CD4-positive, alpha-beta T cell treated with Interleukin-6 for 4 hours (primary cell): ENCODE measurements at regions not wholly inside any gene's neighbourhood (a gene's known extent, or its start where the extent isn't known, plus 50 kb on each side); places are given as distances from the start of the nearest gene placed in this dataset.
"Not testable (repeated sequence)": the region's sequence is repeated elsewhere in the genome, so short reads cannot be mapped to it uniquely, and the experiment has no call there.

Experiments used
- DNase-seq: peaks from one replicate; pipeline ENCODE4 v3.0.0-alpha.2; 2020; ENCODE audit warnings: mixed read lengths

DNA sequence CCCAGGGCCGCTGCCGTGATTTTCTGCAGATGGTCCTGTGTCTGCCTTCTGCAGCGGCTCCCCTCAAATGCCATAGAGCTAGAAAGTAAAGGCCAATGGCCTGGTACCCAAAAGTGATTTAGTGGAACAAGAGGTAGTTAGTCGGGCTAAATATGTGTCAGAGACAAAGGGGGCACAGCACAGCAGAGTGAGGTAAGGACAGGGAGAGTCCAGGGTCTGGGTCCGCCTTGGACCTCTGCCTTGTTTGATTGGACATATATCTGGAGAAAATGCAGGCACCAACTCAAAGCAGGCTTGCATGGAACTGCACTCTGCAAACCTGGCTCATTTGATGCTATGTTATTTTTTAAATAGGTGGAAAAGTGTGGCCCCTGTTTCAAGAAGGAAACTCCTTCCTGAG, 249.6 kb upstream of the B3GAT1 start:
- DNase-seq = no peak

DNA sequence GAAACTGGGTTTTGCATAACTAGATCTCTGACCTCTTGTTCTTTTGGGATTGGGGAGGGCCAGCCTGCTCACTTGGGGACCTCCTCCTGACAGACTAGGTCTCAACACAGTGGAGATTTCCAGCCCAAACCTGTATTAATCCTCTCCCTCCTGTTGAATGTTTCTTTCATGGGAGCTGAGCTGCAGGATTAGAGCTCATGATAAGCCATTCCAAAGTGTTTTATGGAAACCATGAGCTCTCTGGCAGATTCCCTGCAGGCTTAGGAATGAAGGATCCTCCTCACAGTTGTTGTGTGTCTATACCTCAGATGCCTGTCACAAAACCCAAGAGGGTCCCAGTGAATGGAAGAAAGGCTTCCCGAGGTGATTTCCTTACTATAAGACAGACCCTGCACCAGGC, 248.4 kb upstream of the B3GAT1 start:
- DNase-seq = no peak

DNA sequence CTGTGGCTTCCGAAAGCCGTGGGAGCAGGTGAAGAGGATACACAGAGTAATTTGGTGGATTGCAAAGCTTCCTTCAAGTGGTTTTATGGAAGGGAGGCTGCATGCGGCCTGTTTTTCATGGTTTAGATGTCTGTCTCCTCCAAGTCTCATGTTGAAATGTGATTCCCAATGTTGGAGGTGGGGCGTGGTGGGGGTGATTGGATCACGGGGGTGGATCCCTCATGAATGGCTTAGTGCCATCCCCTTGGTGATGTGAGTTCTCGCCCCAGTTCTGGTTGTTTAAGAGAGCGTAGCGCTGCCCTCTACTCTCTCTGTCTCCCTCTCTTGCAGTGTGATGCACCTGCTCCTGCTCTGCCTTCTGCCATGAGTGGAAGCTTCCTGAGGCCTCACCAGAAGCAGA, 247.8 kb upstream of the B3GAT1 start:
- DNase-seq = no peak

DNA sequence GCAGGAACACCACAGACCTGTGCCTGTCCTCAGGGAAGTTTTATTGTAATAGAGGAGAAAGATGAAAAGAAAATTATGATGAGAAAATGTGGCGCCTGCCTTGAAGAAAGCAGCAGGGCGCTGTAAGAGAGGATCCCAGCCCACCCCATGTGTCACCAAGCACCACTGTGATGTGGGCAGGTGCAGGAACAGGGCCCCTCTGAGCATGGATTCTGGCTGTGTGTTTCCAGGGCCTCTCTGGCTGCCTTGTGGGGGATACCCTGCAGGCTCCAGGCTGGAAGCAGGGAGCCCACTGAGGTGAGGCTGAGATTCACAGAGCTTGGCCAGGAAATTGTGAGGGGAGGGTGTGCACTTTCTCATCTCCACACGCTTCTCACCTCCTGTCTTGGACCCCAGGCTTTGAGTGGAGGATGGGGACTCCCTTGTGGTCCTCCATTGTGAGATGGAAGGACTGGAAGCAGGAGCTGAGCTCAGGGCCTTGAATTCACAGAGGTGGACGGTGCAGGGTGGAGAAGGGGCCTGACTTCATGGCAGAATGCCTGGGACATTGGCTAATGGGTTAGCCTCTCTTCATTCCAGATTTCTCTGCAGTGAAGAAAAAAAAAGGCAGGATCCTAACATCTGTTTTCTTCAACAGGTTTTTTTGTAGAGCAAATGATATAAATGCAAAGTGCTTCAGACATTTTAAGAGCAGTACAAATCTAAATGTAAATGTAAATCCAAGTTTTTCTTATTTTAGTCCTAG, 246.6 kb upstream of the B3GAT1 start:
- no peak for DNase-seq

DNA sequence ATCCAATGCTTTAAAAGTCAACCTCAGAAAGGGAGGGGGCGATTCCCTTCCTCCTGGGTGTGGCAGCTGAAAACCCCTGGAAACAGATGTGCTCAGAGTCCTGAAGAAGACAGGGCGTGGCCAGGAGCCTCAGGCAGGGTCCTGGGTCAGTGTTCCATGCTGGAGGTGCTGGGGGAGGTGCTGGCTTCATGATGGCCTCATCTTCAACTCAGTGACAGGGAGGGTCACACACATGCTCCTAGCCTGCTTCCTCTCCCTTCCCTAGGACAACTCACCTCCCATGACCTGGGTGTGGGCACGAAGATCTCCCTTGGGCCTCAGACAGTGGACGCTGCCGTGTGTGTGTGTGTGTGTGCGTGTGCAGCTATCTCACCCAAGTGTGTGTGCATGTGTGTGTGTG, 245.6 kb upstream of the B3GAT1 start:
- DNase-seq = no peak

DNA sequence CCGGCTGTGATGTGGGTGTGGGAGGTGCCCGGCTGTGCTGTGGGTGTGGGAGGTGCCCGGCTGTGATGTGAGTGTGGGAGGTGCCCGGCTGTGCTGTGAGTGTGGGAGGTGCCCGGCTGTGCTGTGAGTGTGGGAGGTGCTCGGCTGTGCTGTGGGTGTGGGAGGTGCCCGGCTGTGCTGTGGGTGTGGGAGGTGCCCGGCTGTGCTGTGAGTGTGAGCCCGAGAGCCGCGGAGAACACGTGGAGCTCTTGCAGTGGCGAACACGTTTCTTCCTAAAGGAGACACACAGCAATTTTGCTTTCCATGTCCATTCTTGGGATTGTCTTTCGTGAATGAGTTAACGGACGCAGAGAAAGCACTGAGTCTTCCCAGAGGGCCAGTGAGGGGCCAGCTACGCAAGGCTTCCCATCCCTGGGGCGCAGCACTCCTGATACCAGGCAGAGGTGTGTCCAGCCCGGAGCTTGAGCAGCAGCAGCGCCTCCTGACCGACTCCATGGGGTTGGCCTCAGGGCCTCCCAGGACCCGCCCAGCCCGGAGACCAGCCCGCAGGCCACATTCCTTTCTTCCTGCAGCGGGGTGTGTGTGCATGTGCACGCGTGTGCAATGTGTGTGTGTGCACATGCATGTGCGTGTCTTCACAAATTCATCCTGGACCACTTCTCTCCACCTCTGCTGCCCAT, 245.0 kb upstream of the B3GAT1 start:
- DNase-seq = no peak

DNA sequence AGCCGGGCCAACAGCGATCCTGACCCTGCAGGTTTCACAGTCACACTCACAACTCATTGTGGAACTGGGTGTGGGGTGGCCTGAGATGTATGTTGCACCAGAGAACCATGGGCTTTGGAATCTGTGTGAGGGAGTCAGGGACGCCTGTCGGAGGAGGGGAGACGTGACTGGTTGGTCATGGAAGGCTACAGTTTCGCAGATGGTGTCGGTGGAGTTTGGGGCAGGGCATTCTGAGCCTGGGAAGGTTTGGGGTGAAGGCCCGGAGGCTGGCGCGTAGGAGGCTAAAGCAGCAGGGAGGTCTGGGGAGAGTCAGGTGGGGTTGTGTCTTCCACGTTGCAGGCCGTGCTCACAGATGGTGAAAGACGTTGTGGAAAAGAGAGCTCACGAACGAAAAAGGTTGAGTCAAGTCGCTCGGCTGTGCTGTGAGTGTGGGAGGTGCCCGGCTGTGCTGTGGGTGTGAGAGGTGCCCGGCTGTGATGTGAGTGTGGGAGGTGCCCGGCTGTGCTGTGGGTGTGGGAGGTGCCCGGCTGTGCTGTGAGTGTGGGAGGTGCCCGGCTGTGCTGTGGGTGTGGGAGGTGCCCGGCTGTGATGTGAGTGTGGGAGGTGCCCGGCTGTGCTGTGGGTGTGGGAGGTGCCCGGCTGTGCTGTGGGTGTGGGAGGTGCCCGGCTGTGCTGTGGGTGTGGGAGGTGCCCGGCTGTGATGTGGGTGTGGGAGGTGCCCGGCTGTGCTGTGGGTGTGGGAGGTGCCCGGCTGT, 244.2 kb upstream of the B3GAT1 start:
- DNase-seq = not testable (repeated sequence)

DNA sequence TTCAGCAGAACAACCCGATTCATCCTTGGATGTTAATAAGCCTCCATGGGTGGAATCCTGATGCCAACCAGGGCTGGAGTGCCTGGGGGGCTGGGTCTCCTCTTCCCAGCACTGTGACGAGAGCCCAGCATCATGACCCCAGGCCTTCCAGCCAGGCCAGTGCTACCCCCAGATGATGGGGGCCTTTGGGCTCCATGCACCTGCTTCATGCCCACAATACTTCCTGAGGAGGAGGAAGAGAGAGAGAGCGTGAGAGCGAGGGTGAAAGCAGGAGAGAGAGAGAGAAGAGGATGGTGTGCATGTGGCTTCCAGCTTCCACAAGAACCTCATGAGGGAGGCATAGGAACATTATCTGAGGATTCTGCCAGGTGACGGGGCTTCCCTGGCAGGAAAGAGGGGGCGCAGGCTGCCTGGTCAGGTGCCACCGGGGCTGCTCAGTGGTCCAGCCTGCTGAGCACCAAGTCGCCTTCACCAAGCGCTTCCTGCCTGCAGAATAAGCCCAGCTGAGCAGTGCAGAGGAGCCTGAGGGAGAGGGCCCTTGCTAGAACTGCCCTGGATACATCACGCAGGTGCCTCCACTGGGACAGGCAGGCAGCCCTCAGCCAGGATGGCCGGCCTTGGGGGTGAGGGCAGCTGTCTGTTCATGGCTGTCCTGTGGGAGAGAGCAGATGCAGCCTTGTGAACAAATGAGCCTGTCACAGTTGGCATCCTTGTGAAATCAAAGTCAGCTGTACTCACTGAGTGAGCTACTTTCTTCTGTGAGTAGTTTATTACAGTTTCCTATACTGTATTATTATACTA, 243.3 kb upstream of the B3GAT1 start:
- no peak for DNase-seq

DNA sequence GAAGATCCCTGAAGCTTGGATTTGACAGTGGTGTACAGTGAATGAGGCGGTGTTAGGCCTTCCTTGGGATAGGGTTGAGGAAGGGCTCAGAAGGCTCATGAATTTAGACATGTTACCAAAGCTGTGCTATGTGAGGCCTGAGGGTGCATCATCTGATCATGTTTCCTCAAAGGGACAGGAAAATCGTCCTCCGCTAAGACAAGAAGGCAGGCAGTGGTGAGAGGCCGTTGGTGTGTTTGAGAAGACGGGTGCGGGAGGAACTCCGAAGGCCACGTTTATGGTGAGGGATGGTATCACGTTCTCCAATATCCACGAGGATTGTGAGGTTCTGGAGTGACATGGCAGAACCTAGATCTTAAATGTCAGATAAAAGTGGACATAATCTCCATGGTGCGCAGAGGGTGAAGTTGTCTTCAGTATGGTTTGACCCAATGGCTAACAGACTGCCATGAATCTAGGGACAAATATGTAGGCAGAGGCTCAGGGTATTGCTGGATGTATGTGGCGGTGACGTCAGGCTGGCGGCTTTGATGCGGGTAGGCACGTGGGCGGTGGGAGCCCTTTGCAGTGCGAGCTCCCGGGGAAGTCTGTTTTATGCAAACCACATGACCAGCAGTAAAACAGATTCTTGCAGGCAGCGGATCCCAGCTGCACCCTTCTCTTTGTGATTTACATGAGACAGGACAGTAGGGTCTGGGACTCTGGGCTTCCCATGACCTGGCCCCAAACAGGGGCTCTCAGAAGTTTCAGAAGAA, 242.3 kb upstream of the B3GAT1 start:
- DNase-seq = no peak

DNA sequence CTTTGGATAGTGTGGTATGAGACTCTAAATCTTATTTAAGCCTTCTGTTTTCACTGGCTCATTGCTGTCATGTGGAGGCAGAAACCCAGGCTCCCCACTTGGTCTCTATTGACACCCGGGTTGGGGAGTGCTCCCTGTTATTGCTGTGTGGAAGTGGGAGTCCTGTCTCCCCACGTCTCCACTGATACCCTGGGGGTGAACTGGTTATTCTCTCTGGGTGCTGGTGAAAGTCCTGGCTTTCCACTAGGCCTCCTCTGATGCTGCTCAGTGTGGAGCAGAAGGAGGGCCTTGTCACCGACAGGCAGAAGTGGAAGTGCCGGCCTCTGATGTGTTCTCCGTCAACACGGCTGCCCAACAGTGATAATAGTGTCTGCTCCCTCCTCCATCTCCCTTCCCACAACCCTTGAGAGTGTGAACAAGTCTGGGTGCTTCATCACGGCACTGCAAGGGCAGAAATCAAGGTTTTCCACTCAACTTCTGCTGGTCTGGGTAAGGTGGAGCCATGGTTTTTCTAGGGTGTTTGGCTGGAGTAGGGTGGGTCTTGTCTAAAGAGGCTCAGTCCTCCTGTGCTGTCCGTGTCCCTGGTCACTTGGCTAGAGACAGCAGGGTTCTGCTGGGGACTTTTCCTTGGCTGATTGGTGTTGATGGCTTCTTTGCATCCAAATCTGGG, 240.7 kb upstream of the B3GAT1 start:
- no peak for DNase-seq

DNA sequence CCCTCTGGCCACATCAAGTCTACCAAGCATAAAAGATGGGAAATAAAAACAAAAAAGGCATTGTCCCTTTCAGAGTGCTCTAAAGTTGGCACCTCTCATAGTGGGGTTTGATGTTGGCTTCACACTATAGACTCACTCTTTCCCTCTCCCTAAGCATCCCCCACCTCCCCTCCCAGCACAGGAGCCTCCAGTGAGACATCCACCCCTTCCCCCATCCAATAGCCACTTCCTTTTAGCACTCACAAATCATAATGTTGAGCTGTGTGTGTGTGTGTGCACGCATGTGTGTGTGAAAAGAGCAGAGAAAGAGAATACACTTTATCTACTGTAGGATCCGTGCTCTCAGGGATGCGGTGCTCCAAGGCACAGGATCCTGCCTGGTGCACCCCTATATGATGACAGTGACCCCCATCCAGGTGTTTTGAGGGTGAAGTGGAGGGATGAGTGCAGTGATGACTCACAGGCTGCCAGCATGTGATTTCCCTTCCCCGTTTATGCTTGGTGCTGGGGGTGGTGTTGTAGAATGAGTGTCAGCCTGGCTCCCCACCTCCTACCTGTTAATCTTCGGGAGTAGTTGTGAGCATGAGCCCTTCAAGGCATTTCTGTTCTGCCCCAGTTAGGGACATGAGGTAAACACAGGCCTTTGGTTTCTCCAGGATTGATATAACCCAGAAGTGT, 235.2 kb upstream of the B3GAT1 start:
- no peak for DNase-seq

DNA sequence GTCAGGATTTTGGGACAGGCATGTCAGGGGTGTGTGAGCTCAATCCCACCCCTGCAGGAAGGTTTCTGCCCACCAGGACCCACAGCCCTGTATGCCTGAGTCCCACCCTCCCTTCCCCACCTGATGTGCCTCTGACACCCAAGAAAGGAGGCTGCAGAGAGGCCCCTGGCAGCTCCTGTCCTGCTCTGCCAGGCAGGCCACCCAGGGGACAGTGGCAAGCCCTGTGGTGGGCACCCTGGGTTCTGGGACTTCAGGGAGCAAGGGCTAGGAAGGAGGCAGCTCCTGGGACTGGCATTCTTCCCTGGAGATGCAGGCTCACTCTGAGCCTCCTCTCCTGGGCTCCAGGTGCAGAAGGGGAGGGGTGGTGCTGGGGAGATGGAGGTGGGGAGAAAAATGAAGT, 234.5 kb upstream of the B3GAT1 start:
- DNase-seq = no peak

DNA sequence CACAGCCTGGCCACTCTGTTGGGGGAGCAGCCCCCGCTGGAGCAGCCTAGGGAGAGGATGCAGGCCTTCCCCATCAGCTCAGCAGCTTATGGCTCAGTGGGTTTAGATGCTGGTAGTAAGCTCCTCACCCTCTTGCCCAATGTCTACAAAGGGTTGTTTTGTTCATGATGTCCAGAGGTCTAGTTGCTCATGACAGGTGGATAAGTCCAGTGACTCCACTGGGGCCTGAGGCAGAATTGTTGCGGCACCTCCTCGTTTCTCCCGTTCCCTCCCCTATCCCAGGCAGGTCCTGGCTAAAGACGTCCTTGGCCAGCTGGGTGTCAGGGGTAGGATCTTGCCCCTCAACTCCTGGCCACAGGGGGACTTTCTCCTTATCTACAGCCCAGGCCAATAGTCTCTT, 233.5 kb upstream of the B3GAT1 start:
- DNase-seq = no peak

DNA sequence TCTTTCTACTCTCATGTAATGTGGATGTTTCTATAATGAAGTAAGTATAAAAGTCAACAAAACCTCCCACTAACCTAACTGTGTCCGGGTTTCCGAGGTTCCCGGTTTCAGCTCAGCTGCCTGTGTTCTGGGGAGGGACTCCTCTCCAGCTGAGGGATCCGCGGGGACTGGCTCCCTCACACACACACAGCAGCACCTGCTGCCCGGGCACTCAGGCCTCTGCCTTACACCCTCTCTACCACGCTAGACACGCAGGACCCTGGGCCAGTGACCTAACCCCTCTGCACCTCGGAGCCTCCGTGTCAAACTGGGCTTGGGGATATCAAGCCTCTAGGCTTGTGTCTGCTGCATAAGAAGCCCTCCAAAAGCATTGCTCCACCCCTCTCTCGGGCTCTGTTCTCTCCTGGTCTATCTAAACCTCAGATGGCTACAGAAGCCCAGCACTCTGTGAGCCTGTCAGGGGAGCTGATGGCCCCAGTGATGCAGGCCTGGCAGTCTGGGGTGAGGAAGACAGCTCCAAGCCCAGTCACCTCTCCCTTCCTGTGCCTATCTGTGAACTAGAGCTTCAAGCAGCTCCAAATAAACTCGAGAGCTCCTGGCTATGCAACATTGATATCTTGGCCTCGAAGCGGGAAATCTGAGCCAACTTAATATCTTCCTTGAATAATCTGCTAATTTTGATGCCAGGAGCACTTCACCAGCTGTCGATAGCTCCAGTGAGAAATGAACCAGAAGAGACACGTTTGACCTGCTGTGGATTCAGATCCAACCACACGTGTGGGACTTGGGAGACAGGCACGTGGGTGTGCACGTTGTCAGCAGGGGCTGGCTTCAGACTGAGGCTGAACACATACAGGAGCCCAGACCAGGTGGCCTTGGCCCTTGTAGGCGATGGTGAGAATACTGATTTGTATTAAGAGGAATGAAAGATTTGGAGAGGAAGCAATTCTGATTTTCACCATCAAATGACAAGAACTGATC, 232.7 kb upstream of the B3GAT1 start:
- DNase-seq = no peak

DNA sequence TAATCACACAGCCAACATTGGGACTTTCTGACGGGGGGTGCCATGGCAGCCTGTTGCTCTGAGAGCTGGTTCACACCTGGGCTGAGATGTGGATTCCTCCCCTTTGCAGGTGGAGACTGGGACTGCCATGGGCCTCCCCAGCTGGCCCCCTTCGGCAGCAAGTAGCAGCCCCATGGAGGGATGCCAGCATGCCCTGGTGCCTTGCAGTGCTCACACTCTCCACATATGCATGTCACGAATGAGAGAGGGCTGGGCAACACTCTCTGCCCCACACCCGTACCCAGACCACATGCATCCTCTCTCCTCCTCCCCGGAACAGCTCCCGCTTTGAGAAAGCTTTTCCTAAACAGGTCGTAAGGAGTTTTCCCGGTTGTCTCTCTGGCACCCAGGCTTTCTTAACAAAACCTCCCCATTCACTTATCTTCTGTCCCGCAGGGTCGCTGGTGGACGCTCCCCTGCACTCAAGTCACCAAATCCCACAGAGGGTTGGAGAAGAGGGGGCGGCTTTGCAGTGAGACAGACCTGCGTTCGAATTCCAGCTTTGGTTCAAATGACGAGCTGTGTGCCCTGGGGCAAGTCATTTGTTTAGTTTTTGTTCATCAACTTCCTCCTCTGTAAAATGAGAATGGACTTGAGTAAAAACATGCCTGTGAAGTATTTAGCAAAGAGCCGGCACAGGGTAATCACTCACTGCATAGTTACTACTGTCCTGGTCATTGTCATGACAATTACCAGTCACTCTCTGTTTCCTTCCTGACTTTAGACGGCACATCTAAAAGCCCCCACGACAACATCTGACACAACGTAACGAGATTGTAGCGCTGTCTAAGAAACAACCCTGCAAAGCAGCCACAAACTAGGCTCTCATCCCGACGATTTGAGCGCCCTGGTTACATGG, 231.3 kb upstream of the B3GAT1 start:
- no peak for DNase-seq

DNA sequence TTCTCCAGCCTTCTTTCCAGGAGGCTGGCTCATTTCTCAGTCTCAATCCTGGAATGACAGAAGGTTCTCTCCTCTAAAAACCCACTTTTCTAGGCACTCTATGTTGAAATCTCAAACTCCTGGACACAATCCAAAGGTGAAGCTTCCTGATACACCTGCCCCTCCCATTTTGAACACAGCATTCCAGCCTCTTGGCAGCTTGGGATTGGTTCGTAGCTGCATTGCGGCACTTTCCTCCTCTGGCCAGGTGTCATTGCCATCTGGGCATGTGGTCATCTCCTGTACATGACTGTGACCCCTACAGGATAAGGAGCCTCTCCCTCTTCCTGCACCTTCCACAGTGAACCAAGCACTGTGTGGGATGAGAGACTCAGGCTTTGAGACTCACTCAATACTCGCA, 230.2 kb upstream of the B3GAT1 start:
- DNase-seq = no peak

DNA sequence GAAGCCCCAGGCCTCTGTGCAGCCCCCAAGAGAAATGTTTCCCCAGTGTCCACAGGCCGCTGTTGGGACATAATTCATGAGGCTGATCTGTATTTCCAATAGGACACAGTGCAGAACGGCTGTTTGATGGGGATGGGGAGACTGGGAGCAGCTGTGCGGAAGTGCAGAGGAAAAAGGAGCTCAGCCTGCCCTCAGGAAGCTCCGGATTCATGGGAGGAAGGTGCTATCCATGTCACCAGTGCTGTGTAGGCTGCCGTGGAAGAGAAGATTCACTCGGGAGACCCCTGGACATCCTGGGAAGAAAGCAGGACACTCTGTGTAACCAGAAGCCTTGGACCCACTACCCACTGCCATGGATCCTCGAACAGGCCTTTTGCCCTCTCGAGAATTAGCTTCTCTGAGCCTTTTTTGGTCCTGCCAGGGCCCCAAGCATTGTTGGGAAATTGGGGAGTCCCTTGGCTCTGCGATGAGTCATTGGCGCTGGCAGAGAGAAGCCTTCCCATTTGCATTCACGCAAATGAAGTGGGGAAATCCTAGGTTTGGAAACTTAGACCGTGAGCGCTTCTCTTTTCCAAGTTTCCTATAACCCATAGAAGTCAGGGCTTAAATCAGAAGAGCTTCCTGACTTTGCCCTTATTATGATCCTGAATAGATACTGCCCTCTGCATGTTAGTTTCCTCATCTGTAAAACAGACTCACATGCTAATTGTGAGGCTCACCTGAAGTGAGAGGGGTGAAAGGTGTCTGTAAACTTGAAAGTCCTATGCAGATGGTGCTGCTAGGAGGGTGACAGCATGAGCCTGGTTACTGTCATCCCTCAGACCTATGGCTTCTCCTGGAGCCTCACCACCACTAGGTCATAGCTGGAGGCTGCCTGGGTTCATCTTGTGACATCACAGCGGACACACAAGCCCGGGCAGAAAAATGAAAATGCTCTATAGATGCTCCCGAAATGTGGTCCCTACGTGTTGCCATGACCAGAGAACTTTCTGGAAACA, 229.2 kb upstream of the B3GAT1 start:
- no peak for DNase-seq

DNA sequence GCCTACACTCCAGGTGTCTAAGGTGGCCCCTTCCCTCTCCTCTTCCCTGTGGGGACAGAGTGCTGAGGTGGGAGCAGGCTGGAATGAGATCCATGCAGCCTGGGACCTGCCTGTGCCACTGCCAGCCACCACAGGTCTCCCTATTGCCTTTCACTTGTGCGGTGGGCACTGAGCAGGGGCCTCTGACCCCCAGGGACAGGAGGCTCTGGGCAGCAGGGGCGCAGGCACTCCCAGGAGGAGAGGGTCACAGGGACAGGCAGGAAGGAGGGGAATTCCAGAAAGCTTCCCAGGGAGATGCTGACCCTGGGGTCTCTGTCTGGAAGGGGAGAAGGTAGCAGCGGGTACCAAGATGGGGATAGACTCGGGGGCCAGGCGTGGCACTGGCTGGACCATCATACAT, 228.5 kb upstream of the B3GAT1 start:
- no peak for DNase-seq
